HG02798 (cell line): ENCODE measurements at regions not wholly inside any gene's neighbourhood (a gene's known extent, or its start where the extent isn't known, plus 50 kb on each side); places are given as distances from the start of the nearest gene placed in this dataset.
"Not testable (repeated sequence)": the region's sequence is repeated elsewhere in the genome, so short reads cannot be mapped to it uniquely, and the experiment has no call there.

Source experiments
- ATAC-seq: cut with Tn5 transposase; IDR thresholded peaks from one replicate; pipeline ENCODE4 v1.9.1; 2021; ENCODE audit warnings: mild to moderate bottlenecking; ENCODE audit not compliant: unreplicated experiment, poor library complexity

DNA sequence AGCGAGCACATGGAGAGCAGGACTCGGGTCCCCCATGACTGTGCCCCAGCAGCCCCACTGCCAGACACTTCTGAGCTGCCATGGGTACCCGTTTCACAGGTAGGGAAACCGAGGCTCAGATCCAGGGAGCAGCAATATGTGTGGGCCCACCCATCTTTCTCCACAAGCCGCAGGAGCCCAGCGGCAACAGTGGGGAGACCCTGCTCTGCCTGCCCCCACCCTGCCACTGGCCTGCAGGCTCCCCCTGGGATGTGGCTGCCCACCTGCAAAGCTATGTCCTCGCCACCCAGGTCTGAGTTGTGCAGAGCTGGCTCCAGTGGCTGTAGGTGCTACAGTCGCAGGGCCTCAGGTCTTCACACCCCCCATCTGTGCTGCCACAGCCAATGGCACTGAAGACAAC is 50.6 kb upstream of the C1QTNF9B start:
- ATAC-seq = no peak

DNA sequence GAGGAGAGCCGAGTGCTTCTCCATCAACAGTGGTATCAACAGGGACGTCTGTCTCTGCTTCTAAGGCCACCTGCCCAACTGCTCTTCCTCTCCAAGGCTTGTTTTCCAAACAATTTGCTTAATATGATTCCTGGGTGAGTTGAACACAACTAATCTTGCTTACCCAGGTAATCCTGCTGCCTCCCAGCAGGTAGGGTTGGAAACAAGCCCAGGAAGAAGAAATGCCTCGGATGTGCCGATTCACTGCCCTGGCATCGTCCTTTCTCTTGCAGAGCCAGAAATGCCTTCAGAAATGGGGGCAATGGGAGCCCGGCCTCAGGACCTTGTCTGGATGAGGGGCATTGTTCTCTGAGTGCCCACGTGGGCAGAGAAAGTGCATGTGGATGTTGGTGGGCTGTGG is 51.9 kb upstream of the C1QTNF9B start:
- no peak for ATAC-seq

DNA sequence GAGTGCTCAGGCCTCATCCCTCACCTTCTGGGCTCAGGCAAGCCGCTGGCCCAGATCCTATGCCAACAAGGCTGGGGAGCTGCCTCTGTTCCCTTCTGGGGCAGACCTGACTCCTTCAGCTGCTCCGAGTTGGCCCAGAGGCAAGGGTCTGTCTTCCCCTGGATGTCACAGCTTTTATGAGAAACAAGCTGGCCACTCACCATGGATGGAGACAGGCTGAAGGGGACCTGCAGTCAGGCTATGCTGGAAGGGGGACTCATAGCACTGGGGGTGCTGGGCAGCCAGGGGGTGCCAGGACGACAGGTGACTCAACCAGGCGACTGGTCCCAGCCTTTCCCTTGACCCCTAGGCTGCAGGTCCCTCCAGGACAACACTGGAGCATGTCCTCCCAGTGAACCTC is 52.4 kb upstream of the C1QTNF9B start:
- no peak for ATAC-seq

DNA sequence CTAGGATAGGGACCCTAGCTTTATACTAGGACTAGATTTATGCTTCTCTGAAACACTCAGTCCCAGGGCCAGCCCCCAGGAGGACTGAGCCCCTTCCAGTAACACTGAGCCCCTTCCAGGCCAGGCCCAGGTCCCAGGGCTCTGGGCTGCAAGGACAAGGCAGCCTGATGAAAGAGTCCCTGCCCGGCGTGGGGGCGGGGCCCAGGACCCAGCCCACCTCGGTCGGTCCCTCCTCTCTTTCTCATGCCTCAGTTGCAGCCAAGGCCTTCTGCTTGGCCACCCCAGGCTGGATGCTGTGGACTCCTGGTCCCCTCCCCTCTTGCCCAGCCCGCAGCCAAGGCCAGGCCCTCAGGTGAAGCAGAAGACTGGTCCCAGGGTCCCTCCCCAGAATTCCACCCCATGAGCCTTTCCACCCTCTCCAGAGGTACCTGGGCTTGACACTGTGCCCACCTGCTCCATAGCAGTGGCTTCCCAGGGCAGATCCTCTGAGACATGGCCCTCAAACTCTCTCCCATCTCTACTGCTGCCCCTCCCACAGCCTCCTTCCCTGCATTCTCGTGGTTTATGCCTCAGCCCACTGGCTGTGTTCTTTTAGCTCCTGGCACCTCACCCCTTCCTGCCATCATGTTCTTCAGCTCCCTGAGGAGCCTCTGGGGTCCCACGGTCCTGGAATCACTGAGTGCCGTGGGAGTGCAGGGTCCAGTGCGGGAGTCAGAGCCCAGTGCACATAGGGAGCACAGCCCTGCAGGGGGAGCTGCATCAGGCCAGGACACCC is 53.6 kb upstream of the C1QTNF9B start:
- ATAC-seq = no peak

DNA sequence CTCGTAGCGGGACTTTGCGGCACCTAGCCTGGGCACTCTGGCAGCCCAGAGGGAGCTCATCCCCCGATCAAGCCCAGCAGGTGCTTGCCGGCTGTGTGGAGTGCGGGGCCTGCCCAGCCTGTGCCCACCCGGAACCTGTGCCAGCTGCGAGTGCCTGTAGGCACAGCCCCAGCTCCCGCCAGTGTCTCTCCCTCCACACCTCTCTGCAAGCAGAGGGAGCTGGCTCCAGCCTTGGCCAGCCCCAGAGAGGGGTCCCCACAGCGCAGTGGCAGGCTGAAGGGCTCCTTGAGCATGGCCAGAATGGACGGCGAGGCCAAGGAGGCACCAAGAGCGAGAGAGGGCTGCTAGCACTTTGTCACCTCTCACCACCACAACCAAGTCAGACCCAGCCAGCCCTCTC is 55.5 kb upstream of the C1QTNF9B start:
- no peak for ATAC-seq

DNA sequence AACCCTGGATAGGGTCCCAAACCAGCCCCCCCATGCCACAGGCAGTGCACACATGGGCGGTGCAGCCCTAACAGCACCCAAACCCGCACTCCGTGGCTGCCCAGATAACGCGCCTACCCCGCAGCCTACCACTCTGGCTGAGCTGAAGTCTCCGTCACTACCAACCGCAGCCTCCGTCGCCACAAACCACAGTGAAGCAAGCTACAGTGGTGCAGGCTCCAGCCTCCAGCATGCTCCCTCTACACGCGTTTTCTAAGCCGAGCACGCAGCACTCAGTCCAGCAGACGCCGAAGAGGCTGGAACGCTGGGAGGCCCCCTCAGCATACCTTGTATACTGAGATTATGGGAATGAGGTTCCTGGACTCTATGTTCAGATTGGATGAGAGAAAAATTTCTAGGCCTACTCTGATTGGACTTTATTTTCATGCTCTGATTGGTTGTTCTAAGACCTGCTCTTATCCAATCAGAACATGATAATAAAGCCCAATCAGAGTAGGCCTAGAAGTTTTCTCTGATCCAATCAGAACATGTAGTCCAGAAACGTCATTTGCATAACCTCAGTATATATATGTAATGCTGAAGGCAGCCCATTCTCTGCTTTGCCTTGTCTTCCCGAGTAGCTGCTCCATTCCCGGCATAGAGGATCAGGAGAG is 56.7 kb upstream of the C1QTNF9B start:
- ATAC-seq = no peak

DNA sequence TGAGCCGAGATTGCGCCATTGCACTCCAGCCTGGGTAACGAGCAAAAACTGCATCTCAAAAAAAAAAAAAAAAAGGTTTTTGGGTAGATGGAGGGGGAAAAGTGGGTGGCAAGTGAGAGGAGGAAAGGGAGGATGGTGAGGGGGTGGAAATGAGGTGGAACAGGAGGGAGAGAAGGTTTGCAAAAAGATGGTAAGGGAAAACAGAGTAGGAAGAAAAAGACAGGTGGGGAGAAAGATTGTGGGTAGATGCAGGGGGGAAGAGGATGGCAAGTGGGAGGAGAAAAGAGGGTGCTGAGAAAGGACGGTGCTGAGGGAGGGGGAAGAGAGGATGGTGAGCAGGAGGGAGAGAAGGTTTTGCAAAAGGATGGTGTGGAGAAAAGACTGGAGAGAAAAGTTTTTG is 57.8 kb upstream of the C1QTNF9B start:
- ATAC-seq = no peak

DNA sequence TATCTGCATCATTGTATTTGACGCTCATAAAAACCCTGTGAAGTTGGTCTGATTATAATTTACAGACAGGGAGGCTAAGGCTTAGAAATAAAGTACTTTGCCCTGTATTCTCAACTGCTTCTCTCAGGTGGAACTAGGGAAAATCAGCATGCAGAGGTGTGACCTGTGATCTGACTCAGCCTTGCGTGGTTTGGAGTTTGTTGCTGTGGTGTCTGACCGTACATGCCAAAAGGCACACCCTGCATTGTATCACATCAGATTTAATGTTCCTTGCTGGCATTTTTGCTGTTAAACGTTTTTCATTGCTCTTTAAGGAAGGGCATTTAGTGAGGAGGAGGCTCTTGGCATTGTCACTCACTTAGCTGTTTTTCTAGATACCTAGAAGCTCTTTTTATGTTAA is 58.8 kb upstream of the C1QTNF9B start:
- ATAC-seq = peak; percentile 74

DNA sequence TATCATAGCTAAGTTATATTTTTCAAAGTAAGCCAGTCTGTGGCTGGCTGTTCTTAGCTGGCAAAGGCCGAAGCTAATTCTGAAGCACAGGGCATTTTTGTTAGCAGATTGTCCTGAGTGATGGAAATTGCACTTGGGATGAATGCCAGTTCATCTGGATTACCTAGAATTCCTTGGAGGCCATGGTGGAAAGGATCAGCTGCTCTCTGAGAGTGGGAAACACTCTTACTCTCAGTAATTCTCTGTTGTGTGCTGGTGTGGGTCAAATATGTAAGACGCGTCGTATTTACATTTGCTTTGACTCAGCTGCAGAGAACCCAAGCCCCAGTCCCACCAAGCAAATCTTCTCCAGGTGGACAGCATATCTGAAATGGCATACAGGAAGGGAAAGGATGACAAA is 60.7 kb upstream of the C1QTNF9B start:
- no peak for ATAC-seq

DNA sequence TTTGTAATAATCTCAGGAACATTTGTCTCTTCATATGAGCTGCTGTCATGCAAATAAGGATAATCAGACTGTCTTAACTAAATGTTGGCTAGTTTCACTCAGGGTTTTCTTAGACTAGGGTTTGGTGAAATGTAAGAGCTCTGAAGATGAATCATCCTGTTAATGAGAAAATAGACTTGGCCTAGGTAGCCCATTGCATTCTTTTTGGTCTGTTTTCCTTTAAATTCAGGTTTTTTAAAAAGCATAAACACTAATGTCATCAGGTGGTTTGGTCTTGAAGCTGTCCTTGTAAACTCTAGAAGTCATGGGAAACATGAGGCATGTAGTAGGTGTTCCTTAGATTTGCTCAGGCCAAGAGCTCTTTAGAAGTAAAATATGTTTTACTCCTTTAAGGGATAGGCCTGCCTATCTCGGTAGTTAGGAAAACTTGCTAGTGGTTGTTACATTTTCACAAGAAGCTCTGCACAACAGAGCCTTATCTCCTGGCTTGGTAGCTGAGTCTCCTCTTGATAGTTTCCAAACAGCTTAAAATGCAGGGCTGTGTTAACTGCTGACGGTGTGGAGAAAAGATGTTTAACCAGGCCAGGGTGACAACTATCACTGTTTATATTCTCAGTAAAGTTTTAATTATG is 62.0 kb upstream of the C1QTNF9B start:
- ATAC-seq = no peak

DNA sequence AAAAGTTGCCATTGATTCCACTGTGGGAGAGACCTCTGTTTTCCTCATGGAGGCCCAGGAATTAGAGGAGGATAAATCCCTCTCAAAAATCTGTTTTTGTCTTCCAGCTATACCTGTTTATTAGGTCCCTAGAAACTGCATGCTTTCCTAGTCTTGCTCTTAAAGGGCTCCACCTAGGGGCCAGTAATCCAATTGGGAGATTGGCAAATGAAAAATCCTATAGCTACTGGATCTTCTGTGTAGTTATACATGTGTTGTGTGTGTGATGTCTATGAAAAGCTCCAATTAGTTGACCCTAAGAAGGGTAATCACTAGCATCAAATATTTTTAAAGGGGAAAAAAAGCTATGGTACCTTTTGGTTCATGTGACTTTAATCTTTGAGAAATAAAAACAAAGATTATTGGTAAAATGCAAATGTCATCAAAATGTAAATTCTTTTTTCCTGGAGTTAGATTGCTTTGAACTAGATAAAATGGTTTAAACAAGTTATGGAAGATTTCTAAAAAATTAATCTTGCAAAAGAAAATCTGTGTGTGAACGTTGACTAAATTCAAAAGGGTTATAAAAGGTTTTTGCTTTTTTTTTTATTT is 63.4 kb upstream of the C1QTNF9B start:
- no peak for ATAC-seq

DNA sequence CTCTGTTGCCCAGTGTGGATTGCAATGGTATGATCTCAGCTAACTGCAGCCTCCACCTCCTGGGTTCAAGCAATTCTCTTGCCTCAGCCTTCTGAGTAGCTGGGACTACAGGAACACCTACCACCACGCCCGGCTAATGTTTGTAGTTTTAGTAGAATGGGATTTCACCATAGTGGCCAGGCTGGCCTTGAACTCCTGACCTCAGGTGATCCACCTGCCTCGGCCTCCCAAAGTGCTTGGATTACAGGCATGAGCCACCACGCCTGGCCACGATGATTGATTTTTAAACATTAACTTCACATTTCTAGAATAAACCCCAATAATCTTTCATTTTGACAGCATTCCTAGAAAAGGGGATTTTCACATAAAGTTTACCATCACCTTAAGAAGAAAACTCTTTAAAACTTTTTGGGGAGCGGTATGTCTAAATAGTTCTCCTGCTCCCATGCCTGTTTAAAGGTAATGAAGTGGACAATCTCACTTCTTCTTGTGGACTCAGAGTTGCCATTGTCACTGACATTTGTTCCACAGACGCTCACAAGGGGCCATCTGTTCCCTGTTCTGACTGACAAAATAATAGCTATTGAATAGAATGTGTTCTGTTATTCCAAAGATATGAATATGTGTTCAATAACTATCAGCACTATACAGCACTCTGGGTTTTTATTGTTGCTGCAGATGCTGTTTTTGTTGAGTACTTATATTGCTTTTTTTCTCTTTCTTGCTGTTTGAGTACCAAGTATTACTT is 66.1 kb upstream of the C1QTNF9B start:
- no peak for ATAC-seq

DNA sequence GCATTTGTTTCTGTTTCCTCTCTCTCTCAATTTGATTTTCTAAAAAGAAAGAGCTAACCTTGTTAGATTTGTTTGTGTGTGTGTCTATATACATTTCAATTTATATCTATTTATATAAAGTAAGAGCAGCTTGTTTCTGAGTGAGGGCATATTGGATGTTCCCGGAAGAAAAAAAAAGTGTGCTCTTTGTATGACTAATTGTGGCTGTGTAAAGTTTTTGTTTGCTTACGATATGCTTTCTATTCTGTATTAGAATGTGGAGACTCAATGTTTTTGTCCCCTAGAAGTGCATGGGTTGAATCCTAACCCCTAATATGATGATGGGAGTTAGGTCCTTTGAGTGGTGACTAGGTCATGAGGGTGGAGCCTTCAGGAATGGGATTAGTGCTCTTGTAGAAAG is 66.6 kb upstream of the C1QTNF9B start:
- ATAC-seq = peak; percentile 42

DNA sequence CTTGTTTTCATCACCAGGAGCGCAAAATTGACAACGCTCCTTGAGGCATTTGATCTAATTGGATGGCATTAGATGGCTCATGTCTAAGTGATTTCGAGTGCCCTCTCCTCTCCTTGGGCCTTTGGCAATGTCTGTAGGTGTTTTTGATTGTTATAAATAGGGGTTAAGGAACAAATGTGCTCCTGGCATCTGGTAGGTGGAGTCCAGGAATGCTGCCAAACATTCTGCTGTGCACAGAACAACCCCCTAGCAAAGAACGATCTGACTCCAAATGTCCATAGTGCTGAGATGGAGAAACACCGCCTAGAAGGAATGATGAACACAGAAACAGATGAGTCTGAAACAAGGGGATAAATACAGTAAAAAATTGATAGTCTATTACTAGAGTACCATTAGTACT is 68.0 kb upstream of the C1QTNF9B start:
- ATAC-seq = no peak

DNA sequence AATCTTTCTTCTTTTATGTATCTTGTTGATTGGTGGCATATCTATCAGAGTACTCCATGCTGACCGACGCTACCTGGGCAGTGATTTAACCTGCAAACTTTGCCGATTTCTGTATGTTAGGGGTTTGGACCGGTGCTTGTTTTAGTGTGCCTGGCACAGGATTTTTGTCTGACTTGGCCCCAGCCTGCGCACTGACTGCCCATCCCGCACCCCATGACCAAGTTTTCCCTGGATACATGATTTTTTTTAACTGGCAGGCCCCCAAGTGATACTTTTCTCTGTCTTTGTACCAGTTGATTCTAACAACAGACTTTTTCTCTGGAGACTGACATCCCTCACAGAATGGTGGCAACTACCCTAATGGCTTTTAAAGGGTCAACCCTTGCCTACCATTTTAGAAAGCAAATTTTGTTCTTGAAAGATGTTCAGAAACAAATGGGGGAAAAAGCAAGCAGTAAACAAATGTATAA is 69.0 kb upstream of the C1QTNF9B start:
- ATAC-seq = no peak

DNA sequence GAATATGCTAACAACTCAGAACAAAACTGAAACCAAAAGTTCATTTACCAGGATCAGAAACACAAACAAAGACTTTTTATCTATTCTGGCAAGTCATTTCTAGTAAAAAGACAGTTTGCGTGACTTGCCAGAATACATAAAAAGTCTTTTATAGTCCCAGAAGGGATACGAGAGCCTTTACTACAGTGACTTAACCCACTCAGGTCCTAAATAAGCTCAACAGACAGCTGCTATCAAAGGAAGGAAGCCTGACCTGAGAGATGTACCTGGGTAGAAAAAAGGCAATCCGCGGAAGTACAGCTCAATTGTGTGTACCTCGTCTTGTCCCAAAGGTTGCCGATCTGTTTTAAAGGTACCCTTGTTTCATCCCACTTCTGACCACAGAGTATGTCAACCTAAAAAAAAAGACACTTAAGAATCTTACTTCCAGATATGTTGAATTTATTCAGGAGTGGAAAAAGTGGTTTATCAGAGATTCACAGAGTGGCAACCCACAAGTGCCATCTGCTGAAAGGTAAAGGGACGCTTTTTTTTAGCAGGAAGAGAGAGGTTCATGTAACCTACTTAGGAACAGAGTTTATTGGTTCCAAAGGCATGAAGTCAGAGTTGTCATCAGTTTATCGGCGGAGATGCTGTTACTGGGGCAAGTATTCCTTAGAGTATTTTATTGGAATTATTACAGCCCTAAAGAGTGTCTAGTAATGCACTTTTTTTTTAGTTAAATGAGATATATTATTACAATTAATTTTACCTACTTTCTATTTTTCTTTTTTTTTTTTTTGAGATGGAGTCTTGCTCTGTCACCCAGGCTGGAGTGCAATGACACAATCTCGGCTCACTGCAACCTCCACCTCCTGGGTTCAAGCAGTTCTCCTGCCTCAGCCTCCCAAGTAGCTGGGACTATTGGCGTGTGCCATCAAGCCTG is 69.7 kb upstream of the C1QTNF9B start:
- ATAC-seq = peak; percentile 79

DNA sequence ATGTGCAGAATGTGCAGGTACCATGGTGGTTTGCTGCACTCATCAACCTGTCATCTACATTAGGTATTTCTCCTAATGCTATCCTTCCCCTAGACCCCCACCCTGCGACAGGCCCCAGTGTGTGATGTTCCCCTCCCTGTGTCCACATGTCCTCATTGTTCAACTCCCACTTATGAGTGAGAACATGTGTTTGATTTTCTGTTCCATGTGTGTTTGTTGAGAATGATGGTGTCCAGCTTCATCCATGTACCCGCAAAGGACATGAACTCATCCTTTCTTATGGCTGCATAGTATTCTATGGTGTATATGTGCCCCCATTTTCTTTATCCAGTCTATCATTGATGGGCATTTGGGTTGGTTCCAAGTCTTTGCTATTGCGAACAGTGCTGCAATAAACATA is 70.5 kb upstream of the C1QTNF9B start:
- ATAC-seq = not testable (repeated sequence)

DNA sequence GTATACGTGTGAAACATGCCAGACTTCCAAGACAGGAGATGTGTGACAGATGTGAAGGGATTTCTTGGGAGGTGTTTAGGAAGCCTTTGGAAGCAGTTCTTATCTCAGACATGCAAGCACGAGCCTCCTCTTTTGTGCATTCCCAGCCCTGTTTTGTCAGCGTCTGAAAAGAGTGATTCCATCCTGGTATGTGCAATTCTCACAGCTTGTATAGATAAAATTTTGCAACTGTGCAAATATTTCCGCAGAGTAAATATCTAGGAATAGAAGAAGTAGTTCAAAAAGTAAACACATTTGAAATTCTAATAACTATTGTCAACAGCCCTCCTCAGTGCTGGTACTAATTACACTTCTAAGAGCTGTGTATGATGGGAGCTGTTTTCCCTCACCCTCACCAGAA is 72.3 kb upstream of the C1QTNF9B start:
- ATAC-seq = no peak

DNA sequence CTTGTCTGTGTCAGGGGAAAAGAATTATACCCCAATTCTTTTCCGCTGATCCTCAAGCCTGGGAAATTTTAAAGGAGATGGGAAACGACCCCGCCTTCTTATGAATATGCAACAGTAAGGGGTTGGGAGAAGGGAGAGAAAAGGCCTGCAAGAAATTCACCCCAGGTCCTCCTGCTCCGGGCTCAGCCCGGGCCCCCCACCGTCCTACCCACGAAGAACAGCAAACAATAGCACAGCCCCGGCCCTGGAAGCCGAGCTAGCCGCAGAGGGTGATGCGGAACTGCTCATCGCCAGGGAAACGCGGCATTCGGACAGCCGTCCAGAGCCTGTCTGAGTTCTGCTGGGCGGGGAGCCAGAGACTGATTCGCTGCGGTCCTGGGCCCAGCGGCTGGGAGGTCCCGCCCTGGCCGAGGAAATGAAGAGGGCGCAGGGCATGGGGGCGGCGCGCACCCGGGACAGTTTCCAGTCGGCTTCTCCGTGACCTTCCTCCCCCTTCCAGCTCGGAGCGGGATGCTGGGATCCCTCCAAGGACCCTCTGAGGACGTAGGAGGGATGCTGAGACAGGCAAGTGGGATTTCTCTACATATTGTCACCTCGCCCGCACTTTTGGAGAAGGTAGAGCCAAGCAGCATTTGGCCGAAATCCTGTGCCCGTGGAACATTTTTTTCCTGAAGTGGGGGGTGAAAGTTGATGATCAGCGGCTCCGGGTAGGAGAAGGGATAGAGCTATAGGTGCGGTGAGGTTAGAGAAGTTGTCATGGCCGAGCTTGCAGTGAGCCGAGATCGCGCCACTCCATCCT is 82.3 kb upstream of the C1QTNF9B start:
- peak; percentile 74 for ATAC-seq
